HG02840 (cell line): ENCODE measurements at regions not wholly inside any gene's neighbourhood (a gene's known extent, or its start where the extent isn't known, plus 50 kb on each side); places are given as distances from the start of the nearest gene placed in this dataset.
"Not testable (repeated sequence)": the region's sequence is repeated elsewhere in the genome, so short reads cannot be mapped to it uniquely, and the experiment has no call there.

Experiments used
- ATAC-seq: cut with Tn5 transposase; IDR thresholded peaks from one replicate; pipeline ENCODE4 v1.9.1; 2021; ENCODE audit warnings: mild to moderate bottlenecking, moderate library complexity, moderate number of reproducible peaks; ENCODE audit not compliant: unreplicated experiment, low FRiP score

DNA sequence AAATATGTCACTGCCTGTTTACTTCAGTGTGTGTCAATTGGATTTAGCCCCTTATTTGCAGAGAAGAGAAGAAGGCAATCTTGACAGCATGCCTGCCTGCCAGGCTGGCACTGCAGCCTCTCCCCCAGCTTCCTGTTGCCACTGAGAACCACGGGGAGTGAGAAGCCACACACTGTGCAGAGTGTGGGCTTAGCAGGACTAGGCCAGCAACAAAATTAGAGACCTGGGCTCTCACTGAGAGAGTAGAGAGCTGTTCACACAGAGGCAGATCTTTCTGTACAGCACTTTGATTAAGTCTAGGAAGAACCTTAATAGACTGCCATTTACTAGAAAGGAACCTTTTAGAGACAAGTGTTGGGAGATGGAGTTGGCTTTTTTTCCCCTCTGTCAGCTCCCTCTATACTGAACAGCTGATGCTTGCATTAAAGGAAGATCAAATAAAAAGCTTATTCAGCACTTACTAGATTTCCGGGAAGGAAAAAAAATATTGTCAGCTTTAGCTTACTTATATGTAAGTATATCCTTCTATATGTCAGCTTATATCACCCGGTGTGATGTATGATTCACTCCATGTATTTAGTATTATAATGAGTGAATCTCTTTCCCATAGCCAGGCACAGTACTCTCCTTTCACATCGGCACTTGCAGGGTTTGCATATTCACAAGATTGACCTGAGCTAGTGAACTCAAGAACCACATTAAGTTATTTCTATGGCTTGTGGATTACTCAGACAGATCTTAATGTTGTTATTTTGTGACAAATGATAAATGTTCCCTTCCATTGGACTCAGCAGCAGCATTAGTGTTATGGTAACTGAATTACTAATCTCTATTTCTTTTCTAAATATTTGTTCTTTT, 851.0 kb upstream of the EPHA7 start:
- no peak for ATAC-seq

DNA sequence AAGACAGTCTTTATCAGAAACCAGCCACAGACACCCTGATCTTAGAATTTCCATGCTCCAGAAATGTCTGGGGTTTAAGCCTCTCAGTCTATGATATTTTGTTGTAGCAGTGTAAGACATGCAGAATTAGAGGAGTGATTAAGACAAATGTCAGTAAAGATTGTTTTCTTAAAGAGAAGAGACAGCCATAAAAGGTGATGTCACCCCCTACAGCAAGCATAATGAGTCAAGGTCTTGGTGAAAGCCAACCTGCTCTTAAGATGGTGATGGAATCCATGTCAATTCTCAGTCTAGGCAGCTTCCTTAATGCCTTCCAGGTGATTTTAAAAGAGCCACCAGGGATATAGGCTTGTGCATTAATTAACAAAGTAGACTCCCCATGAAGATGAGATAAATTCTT, 849.9 kb upstream of the EPHA7 start:
- no peak for ATAC-seq

DNA sequence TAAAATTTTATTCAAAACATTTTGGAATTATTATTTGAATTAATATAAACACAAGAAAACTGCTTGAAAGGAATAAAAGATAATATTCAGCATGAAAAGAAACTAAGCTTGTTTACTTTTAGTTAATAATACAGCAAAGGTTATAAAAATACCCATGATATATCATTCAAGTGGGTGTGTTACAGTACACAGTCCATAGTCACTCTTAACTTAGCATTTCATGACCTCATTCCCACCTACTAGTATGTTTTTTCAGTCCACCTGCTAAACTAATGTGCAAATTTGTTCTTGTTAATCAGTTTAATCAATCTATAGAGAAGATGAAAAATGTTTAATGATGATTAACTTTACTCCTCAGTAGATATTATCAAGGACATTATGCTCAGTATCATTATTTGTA, 841.4 kb upstream of the EPHA7 start:
- no peak for ATAC-seq

DNA sequence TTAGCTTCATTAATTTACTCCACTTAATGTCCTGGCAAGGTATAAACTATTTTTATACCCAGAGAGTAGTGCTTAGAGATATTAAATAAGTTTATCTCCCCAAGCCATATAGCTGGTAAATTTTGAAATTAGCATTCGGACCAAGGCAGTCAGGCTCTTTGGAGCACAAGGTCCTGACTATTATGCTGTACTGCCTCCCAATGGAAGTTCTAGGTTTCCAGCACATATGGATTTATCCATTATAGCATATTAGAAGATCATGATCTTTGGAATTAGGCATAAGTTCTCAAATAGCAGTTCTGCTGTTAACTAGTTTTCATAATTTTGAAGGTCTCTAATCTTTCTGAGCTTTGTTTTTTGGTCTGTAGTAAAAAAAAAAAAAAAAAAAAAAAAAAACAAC, 835.3 kb upstream of the EPHA7 start:
- ATAC-seq = no peak

DNA sequence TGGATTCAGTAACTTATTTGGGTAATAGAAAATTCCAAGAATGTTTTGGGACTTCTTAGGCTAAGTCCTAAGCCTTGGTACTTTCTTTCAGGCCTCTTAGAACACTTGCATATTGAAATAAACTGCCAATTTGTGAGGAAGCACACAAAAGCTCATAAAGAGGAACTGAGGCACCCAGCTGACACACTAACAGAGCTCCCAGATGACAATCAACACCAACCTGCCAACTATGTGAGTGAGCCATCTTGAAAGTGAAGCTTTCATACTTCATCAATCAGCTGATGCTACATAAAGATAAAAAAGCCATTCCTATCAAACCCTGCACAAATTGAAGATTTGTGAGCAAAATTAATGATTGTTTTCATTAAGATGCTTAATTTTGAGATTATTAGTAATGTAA, 832.5 kb upstream of the EPHA7 start:
- ATAC-seq = no peak

DNA sequence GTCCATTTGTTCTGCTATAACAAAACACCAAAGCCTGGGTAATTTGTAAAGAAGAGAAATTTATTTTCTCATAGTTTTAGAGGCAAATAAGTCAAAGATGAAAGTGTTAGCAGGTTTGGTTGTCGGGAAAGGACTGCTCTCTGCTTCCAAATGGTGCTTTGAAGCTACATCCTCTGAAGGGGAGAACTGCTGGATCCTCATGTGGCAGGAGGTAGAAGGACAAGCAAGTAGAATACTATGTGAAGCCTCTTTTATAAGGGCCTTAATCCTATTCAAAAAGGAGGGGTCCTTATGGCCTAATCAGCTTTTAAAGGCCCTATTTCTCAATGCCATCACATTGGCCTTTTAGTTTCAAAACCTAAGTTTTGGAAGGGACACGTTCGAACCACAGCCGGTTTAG, 826.0 kb upstream of the EPHA7 start:
- no peak for ATAC-seq

DNA sequence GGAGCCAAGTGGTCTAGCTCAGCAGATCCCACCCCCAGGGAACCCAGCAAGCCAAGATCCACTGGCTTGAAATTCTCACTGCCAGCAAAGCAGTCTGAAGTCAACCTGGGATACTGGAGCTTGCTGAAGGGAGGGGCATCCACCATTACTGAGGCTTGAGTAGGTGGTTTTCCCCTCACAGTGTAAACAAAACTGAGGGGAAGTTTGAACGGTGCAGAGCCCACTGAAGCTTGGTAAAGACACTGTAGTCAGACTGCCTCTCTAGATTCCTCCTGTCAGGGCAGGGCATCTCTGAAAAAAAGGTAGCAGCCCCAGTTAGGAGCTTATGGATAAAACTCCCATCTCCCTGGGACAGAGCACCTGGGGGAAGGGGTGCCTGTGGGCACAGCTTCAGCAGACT, 819.5 kb upstream of the EPHA7 start:
- ATAC-seq = no peak

DNA sequence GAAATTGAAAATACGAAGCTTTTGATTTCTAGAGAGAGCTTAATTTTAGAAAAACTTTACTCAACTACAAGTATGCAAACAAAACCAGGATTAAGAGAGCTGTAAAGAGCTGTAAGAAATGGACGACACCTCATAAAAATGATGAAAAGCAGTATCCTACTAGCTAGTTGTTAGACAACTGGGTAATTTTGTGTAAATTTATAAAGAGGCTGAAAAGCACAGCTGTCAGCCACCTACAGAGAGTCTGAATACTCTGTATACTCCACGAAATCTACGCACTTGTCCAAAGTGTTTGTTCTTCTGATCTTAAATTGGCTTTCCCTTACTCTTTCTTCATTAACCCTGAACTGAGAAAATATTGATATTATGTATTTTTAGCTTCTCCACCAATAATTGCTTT, 808.4 kb upstream of the EPHA7 start:
- ATAC-seq = no peak

DNA sequence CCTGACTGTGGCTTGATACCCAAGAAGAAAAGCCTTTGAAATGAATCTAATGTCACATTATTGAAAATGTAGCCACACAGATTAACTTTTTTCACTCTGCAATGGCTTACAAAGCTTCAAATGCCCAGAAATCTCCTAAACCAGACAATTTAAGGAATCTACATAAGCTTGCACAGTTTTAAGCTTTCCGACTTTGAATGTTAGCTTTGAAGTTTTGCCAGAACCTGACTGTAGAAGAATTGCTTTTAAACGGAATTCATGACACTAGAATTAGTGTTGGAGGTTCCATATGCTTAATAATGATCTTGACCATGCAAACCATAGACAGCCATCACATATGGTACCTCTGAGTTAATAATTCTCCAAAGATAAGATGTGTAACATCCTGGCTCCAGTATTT, 798.5 kb upstream of the EPHA7 start:
- no peak for ATAC-seq

DNA sequence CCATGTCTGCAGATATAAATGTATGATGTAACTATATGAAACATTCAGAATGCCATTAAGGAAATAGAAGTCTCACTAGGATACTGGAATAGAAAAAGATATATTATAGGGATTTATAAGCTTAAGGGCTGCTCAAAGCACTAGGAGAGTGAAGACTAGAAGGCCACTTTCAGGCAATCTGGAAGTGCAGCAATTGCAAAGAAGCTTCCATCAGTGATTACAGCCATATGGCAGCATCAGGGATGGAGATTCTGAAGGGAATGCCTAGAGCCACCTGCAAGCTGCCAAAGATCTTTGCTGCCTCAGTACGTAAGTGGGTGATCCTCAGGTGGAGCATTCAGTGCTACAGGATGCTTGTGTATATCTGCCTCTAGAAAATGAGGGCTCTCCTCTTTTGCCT, 796.2 kb upstream of the EPHA7 start:
- no peak for ATAC-seq

DNA sequence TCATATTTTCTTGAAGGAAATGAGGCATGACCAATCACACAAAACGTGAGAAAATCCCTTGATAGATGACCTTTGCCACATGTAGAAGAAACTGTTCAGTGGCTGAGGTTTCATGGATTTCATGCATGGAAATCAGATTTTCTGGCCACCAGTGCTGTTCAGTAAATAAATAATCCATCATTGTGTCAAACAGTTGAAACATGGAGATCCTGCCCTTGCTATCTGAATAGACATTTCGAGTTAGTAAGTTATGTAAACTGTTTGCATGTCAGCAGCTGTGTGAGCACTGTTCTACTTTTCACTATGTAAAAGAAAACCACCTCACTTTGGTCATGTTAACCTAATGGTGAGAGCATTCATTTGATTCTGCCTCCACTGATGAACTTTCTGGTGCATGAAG, 793.9 kb upstream of the EPHA7 start:
- no peak for ATAC-seq

DNA sequence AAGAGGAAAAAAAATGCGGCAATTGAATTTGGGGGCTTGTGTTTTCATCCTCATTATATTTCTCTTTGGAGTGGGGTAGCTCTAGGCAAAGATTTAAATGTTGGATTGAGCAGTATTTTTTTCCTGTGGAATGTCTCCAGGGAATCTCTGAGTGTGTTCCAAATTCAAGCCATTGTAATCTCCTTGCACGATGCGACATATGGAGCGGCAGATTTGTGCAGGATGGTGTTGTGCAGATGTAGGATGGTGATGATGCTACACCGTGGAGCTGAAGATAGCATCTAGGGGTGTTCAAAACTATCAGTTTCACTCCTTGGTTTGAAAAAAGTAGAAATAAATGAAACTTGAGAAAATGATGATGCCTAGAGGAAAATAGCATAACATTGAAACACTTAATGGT, 777.5 kb upstream of the EPHA7 start:
- no peak for ATAC-seq

DNA sequence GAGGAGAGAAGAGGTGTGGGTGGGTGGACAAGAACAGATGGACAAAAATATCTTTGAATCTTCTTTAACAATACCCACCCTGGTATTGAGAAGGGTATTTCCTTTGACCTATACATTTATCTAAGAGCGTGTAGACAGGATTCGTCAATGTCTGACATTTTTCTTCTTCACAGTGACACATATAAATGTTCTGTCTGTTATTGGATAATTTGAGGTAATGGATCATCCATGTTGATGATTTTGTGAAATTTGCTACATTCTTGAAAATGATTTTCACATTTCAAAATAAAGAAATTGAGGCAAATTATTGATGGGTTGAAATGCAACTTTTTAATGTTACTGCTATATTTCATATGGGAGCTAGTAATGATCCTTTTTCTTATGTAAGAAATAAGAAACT, 770.7 kb upstream of the EPHA7 start:
- no peak for ATAC-seq

DNA sequence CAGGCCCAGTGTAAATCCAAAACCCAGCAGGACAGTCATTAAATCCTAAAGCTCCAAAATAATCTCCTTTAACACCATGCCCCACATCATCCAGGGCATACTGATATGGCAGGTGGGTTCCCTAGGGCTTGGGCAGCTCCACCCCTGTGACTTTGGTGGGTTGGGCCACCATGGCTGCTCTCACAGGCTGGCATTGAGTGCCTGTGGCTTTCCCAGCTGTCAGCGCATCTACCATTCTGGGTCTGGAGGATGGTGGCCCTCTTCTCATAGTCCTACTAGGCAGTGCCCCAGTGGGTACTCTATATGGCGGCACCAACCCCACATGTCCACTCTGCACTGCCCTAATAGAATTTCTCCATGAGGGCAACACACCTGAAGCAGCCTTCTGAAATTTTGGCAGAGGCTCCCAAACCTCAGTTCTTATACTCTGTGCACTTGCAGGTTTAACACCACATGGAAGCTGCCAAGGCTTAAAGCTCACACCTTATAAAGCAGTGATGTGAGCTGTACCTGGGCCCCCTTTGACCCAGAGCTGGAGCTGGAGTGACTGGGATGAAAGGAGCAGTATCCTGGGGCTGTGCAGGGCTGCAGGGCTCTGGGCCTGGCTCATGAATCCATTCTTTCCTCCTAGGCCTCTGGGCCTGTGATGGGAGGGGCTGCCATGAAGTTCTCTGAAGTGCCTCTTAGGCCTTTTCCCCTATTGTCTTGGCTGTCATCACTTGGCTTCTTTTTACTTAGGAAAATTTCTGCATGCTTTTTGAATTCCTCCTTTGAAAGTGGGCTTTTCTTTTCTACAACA, 765.5 kb upstream of the EPHA7 start:
- ATAC-seq = no peak

DNA sequence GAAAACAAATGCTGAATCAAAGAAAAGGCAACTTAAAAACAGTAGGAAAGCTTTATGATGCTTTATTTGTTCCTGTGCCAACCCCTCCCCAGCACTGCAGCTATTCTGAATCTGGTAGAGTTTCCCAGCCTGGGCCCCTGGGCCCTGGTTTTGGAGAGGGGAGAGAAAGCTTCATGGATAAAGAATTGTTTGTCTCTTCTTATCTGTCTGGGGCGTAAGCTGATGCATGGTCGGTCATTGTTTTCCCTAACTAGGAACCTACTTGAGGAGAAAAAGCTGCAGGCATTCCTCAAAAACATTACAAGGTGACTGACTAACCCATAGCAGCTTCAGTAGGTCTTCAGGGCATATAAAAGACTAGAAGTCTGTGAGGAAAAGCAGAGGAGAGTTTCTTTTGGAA, 758.1 kb upstream of the EPHA7 start:
- ATAC-seq = no peak

DNA sequence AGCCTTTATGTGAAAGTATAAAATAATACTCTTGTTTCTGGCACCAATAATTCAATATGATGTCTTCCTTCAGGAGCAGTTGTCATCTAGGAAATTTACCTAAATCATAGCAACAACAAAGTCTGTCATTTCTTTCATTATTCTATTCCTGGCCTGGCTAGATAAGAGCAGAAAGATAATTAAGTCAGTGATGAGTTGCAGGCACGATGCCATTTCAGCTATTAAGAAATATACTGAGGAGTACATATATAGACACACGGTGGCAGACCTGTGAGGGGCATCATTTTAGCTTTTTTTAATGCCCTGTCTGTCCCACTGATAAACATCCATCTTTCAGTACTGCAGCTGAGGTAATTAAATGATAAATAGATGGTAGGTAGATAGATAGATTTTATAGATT, 756.1 kb upstream of the EPHA7 start:
- no peak for ATAC-seq

DNA sequence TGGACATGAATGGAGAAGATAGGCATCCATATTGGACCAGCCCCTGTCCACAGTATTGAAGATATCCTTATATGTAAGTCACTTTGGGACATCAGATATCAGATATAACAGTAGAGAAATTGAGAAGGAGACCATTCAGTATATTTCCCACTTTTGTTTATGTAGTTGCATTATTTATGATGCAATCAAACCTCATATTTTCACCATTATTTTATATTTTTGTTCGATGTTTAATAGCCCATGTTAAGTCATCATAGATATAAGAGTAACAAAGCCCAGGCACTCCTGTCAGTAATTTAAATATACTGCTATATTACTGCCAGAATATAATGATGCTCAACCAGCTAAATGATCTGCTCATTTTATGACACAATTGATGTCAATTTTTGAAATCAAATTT, 744.5 kb upstream of the EPHA7 start:
- no peak for ATAC-seq

DNA sequence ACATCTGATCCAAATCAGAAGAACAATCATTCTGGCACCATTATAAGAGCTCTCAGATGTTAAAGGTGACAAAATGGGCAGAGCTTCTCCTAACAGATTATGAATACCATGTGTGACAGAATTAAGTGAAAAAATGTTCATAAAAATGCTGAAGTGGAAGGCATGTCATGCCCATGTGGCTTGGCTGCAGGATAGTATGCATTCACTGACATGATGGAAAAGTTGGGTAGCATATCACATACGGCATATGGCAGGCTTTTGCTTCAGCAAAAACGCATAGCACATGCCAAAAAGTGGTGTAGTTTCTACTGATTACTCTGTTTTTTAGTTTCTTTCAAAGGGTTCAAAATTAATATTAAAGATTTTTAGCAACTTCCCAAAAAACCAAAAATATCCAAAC, 731.5 kb upstream of the EPHA7 start:
- ATAC-seq = no peak

DNA sequence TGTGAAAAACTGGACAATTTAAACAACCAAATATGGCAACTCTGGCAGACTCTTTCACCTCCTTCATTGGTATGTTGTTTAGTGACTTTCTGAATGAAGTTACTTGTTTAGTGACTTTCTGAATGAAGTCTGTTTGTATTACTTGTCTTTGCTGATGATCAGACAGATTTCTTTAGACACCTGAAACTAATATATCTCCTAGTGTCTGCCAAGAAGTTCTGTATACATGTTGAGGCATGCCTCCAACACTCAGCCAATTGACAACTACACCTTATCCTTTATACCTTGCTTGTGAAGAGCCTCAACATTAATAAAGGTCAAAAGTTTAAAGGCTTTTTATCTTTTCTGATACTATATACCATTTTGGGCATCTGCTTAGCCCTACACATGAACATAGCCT, 725.4 kb upstream of the EPHA7 start:
- no peak for ATAC-seq

DNA sequence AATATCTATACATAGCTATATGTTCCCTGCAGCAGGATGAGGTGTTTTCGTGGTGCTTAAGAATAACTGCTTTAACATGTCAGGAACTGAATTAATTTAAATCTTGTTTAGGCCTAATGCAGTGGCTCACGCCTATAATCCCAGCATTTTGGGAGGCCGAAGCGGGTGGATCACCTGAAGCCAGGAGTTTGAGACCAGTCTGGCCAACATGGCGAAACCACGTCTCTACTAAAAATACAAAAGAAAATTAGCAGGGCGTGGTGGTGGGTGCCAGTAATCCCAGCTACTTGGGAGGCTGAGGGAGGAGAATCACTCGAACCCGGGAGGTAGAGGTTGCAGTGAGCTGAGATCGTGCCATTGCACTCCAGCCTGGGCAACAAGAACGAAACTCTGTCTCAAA, 717.8 kb upstream of the EPHA7 start:
- ATAC-seq = not testable (repeated sequence)

DNA sequence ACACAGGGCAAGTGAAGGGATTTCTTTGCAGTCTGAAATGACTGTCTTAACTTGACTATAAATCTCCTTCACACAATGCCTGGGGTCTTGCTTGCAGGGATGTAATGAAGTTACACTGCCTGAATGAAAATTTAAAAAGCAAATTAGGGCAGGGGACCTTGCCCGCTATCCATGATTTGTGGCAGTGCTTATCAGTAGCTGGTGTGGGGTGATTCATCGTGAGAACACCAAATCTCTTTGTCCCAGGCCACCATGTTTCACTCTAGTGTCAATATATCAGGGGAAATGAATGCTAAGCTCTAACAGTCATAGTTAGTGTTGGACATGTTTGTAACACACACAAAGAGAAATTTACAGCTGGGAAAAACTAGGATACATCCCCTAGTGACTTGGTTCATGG, 713.7 kb upstream of the EPHA7 start:
- ATAC-seq = no peak

DNA sequence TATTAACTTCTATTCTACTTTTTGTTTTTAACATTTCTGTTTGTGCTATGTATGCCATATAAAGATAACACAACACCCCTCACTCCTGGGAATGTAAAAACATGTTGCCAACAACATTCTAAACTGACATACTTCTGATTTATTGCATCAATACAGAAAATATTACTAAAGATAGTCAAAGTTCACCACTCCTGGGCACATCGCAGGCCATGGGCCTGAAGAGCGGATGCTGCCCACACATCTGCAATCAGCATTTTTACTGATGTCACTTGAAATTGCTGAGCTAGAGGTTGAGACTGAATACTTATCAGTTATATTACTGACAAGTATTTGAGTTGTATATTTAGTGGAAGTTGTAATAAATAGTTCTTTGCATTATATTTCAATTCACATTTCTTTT, 711.9 kb upstream of the EPHA7 start:
- ATAC-seq = no peak
